Stimulated activated naive CD8-positive, alpha-beta T cell treated with anti-CD3 and anti-CD28 coated beads, Interleukin-15, Interleukin-2, amounts not matched to agents 100 U/mL and 50 U/mL, for 24 hours (primary cell): ENCODE measurements at regions not wholly inside any gene's neighbourhood (a gene's known extent, or its start where the extent isn't known, plus 50 kb on each side); places are given as distances from the start of the nearest gene placed in this dataset.

Experiments used
- ATAC-seq: fragments of 150-1000 bp; cut with Tn5 transposase; one replicate; pipeline ENCODE4 v1.10.0; 2021
- DNase-seq: peaks from one replicate; pipeline ENCODE4 v3.0.0; 2021

- no peak for DNase-seq
Observed at GRCh38 chr7:45982907-45983719, 62.0 kb upstream of the IGFBP3 start.

GRCh38 chr7:45982132-45982531 lies 61.1 kb upstream of the IGFBP3 start:
- DNase-seq (no peak), ATAC-seq (no peak)

More at GRCh38 chr7:45982907-45983719, 62.0 kb upstream of the IGFBP3 start:
- ATAC-seq: no peak

DNA sequence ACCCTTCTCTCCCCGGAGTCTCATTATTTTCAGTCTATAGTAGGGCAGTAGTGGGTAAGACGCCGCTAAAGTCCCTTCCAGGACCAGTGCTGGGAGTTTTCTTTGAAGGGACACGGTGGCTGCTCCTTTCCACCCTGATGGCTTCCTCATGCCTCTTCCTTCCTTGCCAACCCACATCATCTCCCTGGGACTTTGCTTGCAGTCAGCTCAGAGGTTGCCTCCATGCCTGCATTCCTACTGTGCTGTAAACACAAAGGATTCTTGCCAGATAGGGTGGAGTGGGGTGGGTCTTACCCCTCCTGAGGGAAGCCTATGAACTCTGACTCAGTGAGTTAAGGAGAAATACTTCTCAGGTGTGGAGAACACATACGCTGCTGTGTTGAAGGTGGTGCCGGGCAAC lies 59.9 kb upstream of the IGFBP3 start:
- ATAC-seq (no peak), DNase-seq (no peak)

- ATAC-seq: no peak
- DNase-seq: no peak
Observed at GRCh38 chr7:45980181-45980905, 59.3 kb upstream of the IGFBP3 start.

DNA sequence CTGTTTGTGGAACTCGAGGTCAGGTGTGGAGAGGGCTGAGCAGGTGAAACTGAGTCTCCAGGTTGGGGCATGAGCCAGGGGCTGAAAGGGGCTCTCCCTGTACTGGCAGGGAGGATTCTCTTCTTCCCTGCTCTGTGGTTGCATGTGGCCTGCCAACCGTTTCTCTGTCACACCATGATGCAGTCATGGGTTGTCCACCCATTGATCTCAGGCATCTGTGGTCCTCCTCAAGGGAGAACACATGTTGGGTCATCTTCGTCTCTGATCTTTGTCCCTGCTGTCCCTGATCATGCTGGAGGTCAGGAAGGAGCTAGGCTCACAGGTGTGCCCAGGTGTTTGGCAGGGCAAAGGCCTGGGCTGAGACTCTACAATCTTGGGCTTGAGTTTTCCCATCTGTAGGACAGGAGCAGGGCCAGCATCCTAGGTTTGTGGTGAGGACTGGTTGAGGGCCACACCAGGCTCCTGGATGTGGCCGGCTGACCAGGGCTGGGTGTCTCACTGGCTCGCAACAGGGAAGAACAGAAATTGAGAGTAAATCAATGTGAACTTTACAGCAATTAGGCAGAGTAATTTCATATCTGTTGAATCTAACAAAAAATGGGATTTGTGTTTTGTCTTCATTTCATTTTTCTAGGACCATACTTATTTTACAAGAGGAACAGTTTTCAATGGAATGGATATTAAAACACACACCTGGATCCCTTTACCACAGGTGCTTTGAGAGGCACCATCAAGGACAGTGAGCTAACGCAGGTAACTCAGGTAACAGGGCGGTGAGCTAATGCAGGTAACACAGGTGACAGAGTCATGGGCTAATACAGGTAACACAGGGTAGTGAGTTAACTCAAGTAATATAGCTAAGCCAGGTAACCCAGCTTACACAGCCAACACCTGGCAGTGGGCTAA lies 58.5 kb upstream of the IGFBP3 start:
- ATAC-seq (no peak), DNase-seq (no peak)

DNA sequence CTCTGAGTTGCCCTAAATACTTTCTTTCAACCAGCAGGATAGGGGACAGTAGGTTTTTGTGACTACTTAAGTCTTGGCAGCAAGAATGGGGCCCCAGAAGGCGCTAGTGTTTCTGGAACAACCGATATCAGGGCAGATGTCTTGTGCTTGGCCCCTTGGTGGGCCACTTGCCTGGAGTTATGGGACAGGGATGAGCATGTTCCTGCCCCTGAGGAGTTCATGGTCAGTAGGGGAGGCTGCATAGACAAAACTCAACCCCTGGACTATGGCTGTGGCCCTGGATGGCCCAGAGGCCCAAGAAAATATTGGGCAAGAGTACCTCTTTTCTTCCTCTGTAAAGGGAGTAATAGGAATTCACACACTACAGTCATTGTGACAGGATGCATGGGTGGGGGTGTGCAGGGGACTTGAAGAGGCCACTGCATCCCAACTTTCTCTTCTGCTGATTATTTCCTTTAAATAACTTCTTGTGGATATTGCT lies 57.7 kb upstream of the IGFBP3 start:
- no peak for DNase-seq

DNA sequence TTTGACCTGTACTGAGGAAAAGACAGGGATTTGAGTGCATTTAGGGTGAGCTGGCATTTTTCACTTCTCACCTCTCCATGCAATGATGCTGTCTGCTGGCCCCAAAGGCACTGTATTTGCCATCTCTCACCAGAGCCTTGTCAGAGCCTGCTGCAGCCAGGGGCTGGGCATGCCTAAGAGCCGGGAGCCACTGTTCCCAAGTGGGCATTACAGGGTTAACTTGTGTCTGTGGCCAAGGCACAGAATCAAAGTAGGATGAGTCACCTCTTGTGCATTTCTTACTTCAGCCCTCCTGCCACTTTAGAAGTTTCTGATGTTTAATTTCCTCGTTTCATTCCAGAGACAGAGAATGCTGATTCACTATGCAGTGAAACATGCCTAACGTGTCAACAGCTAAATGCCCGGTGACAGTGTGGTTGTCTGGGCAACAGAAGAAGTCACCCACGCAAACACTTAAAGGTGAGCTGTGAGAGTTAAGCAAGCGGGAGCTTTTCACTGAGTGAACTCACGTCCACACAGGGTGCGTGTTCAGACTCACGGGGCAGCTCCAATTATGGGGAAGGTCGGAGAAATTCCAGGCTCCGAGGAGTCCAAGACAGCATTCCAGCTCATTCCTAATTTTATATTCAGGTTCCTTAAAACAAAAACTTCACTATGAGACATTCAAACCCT lies 57.1 kb upstream of the IGFBP3 start:
- peak; percentile 58 for ATAC-seq
- DNase-seq: peak; percentile 5

More for the DNA sequence above, 57.7 kb upstream of the IGFBP3 start:
- ATAC-seq: no peak

DNA sequence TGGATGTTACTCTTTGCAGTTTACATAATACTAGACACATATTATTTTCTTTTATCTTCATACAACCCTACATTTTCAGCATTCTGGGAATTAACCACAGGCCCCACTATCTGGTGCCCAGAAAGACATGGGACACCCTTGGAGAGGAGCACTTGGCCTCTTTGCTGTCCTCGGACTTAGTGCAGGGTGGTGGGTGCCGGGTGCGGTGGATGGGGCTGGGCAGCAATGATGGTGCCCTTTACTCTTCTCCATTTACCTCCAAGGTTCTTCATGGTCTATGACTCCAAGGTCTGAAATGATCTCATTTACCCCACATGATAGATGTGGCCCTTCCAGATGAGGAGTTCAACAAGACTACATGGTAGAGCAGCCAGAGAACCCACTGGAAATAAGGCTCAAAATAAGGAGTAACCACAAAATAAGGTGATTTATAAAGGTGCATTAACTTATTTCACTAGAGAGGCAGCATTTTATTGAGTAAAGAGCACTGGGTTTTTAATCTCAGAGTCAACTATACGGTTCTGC lies 56.2 kb upstream of the IGFBP3 start:
- no peak for ATAC-seq
- DNase-seq: no peak

DNA sequence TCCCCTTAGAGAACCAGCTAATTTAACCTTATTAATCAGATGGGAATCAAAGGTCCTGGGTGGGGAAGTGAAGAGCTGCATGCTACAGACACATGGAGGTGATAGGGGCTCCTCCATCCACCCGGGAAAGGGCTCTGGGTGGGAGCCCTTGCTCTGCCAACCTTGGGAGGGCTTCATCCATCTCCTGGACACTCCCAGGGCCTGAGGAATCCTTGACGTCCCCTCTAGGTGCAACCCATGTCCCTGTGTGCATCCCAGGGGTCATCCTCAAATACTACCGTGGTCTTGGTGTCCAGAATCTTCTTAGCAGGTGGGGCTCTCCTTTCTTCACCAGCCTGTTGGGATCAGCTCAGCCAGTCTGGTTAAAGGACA lies 55.4 kb upstream of the IGFBP3 start:
- DNase-seq: no peak
- ATAC-seq: no peak

DNA sequence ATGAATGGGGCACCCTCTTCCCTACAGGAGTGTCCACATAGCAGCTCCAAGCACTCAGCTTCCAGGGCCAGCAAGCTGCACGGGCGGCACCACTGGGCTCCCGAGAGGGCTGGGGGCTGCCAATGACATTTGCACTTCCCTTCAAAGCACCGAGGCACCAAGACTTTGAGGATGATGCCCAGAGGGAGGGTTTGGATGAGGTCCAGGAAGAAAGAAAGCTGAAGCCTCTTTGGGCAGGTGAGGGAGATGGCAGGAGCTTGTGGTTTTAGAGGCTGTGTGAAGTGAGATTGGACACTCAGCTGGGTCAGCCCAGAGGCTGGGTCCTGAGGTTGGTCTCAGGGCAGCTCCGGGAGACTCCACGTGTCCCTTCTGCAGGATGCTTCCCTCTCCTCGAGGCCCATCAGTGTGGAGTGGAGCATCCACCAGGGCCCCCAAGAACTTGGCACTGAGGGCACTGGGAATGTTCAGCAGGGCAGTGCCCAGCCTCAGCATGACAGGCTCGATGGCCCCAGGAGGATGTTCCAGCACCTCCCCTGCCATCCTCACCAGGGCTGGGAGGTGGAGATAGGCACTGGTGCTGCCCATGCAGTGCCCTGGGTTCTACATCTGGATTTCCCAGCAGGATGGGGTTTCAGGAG lies 54.9 kb upstream of the IGFBP3 start:
- ATAC-seq (no peak), DNase-seq (no peak)

GRCh38 chr7:45975367-45975766 lies 54.3 kb upstream of the IGFBP3 start:
- ATAC-seq: no peak
- no peak for DNase-seq

GRCh38 chr7:45974540-45975360 lies 53.7 kb upstream of the IGFBP3 start:
- ATAC-seq (no peak), DNase-seq (no peak)

- DNase-seq (no peak), ATAC-seq (no peak)
Observed at GRCh38 chr7:45973725-45974532, 52.9 kb upstream of the IGFBP3 start.

DNA sequence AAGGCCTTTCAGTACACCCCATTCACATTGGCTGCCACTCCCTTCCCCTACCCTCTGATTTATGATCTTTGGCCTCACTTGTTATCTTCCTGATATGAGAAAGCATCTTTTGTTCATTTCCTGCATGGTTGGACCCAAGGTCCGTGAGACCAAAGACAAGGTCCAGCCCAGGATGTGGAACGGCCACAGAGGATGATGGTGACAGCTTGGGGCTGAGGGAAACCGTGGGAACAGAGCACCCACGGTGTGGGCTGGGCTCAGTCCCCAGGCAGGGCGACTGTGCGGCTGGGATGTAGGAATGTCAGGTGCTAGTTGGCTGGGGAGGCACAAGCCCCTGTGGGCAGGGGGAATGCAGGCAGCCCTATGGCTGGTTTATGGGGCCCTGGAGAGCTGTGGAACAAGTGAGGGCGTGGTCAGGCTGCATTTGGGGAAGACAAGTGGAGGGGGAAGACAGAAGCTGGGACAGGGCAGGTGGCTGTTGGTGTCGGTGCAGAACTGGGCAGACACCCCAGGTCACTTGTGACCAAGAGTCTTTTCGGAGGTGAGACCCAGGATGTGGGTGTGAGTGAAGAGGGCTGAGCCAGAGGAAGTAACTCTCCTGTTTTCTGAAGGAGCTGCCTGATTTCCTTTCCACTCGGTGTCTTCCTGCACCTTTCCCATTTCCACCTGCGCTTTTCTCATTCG lies 51.7 kb upstream of the IGFBP3 start:
- DNase-seq: no peak
- ATAC-seq: no peak

DNA sequence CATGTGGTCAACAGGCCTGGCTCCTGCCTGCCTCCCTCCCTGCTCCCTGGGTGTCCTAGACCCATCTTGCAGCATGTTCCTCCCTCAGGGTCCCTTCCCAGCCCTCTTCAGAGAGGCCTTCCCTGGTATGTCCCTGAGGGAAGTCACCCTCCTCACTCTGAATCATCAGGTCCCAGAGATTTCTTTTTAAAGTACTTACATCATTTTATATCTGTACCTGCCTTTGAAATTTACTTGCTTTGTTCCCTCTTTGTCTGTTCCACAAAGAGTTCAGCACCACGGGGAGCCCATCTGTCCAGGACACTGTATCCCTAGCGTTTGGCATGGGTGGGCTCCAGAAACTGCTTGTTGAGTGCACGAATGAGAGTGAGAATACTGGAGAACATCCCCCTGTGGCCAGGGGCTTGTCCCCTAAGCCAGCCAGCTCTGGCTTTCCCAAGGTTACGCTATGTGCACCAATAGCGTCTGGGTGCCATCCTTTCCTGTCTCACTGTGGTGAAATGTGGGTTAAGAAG lies 50.6 kb upstream of the IGFBP3 start:
- no peak for DNase-seq

GRCh38 chr7:45971171-45971570 lies 50.1 kb upstream of the IGFBP3 start:
- ATAC-seq (no peak), DNase-seq (no peak)

More for the DNA sequence above, 50.6 kb upstream of the IGFBP3 start:
- no peak for ATAC-seq
